IMR-90 (cell line): ENCODE measurements at regions not wholly inside any gene's neighbourhood (a gene's known extent, or its start where the extent isn't known, plus 50 kb on each side); places are given as distances from the start of the nearest gene placed in this dataset.

Experiments
- ATAC-seq: fragments of 200-7000 bp; cut with Tn5 transposase; 2 replicates; pipeline ENCODE4 v1.9.1; 2020; ENCODE audit warnings: low read depth, mild to moderate bottlenecking, moderate library complexity
- BruUV-seq: library from RNA; stranded (reverse); fragments of 400-500 nt; replicated peaks from 2 replicates; lab custom pipeline; 2021; lab: Mats Ljungman, UMichigan
- CTCF ChIA-PET: fragments of 300-600 bp; formaldehyde crosslinking; extraction: SDS; loops from one replicate; lab custom pipeline; 2021; ENCODE audit warnings: antibody characterized with exemption; lab: Yijun Ruan, JAX
- POLR2A ChIA-PET: fragments of 300-600 bp; sonication (Branson Sonifier 250); formaldehyde crosslinking; loops from one replicate; lab custom pipeline; 2022; ENCODE audit warnings: antibody characterized with exemption; ENCODE audit not compliant: unreplicated experiment; lab: Charles Lee
- DNase-seq: peaks from one replicate; pipeline ENCODE4 v3.0.0; 2013
- H2AFZ ChIP-seq: replicated peaks from 2 replicates; pipeline ENCODE3; 2013; ENCODE audit warnings: low read length, mild to moderate bottlenecking; ENCODE audit not compliant: poor library complexity
- H2AK5ac ChIP-seq: 2 replicates; pipeline ENCODE4 v1.6.1; 2013; ENCODE audit warnings: low read depth, low read length, inconsistent platforms
- H2AK9ac ChIP-seq: replicated peaks from 2 replicates; pipeline ENCODE3; 2013; ENCODE audit warnings: mild to moderate bottlenecking, low read depth, low read length, moderate library complexity; ENCODE audit not compliant: poor library complexity
- H2BK120ac ChIP-seq: 2 replicates; pipeline ENCODE4 v1.6.1; 2013; ENCODE audit warnings: low read depth, low read length, inconsistent platforms
- H2BK15ac ChIP-seq: 3 replicates; pipeline ENCODE4 v1.6.1; 2013; ENCODE audit warnings: low read depth, low read length, inconsistent platforms
- H2BK20ac ChIP-seq: 2 replicates; pipeline ENCODE4 v1.6.1; 2013; ENCODE audit warnings: low read depth, mild to moderate bottlenecking, inconsistent platforms, low read length, moderate library complexity
- H2BK5ac ChIP-seq: 2 replicates; pipeline ENCODE4 v1.6.1; 2013; ENCODE audit warnings: mild to moderate bottlenecking, low read depth, low read length, inconsistent platforms; ENCODE audit not compliant: poor library complexity, severe bottlenecking
- H3K14ac ChIP-seq: replicated peaks from 2 replicates; pipeline ENCODE4 v1.6.1; 2013; ENCODE audit warnings: low read depth, low read length, inconsistent platforms
- H3K18ac ChIP-seq: 2 replicates; pipeline ENCODE4 v1.6.1; 2013; ENCODE audit warnings: low read depth, low read length, control low read depth
- H3K23ac ChIP-seq: 2 replicates; pipeline ENCODE4 v1.6.1; 2013; ENCODE audit warnings: low read depth, low read length, inconsistent platforms
- H3K27ac ChIP-seq: 2 replicates; pipeline ENCODE4 v1.5.1; 2013; ENCODE audit warnings: mild to moderate bottlenecking, control low read depth, low read length; ENCODE audit not compliant: insufficient read depth
- H3K27me3 ChIP-seq: 2 replicates; pipeline ENCODE4 v1.6.1; 2013; ENCODE audit warnings: low read length; ENCODE audit not compliant: control insufficient read depth, insufficient read depth
- H3K36me3 ChIP-seq: 2 replicates; pipeline ENCODE4 v1.6.1; 2013; ENCODE audit warnings: low read length, mixed read lengths; ENCODE audit not compliant: control insufficient read depth, insufficient read depth
- H3K4ac ChIP-seq: 2 replicates; pipeline ENCODE4 v1.6.1; 2013; ENCODE audit warnings: low read depth, low read length, inconsistent platforms
- H3K4me1 ChIP-seq: 2 replicates; pipeline ENCODE4 v1.6.1; 2013; ENCODE audit warnings: low read length, mixed read lengths; ENCODE audit not compliant: control insufficient read depth, insufficient read depth
- H3K4me2 ChIP-seq: 2 replicates; pipeline ENCODE4 v1.6.1; 2013; ENCODE audit warnings: low read depth, mild to moderate bottlenecking, control low read depth, low read length, moderate library complexity
- H3K4me3 ChIP-seq: 2 replicates; pipeline ENCODE4 v1.5.1; 2013; ENCODE audit warnings: low read depth, mild to moderate bottlenecking, control low read depth, low read length, moderate library complexity; ENCODE audit not compliant: insufficient read depth
- H3K56ac ChIP-seq: 2 replicates; pipeline ENCODE4 v1.6.1; 2013; ENCODE audit warnings: low read length, inconsistent platforms; ENCODE audit not compliant: insufficient read depth; ENCODE audit errors: extremely low read depth
- H3K79me1 ChIP-seq, 2 experiments: 2 replicates each; pipeline ENCODE4 v1.6.1; 2013; ENCODE audit warnings: low read length in 2 of 2, inconsistent platforms in 1 of 2, low read depth in 1 of 2
- H3K9ac ChIP-seq: 2 replicates; pipeline ENCODE4 v1.6.1; 2013; ENCODE audit warnings: low read depth, low read length, control low read depth
- H3K9me1 ChIP-seq: 2 replicates; pipeline ENCODE4 v1.6.1; 2013; ENCODE audit warnings: low read length, inconsistent platforms; ENCODE audit not compliant: insufficient read depth
- H3K9me3 ChIP-seq: 2 replicates; pipeline ENCODE4 v1.6.1; 2013; ENCODE audit warnings: low read length; ENCODE audit not compliant: control insufficient read depth, insufficient read depth
- H4K20me1 ChIP-seq: 2 replicates; pipeline ENCODE4 v1.6.1; 2013; ENCODE audit warnings: low read length, inconsistent platforms; ENCODE audit not compliant: insufficient read depth
- H4K5ac ChIP-seq: 2 replicates; pipeline ENCODE4 v1.6.1; 2013; ENCODE audit warnings: mild to moderate bottlenecking, low read depth, low read length, control low read depth
- H4K8ac ChIP-seq, 2 experiments: 2 replicates each; pipeline ENCODE4 v1.6.1; 2013; ENCODE audit warnings: low read depth in 2 of 2, low read length in 2 of 2, control low read depth in 1 of 2, inconsistent platforms in 1 of 2
- H4K91ac ChIP-seq: 2 replicates; pipeline ENCODE4 v1.6.1; 2013; ENCODE audit warnings: low read depth, low read length, inconsistent platforms; ENCODE audit not compliant: insufficient read depth
- CHD1 ChIP-seq: IDR thresholded peaks from 2 replicates; pipeline ENCODE4 v1.6.1; 2012; ENCODE audit warnings: low read depth, low read length, improper control_type of control experiment
- MXI1 ChIP-seq: IDR thresholded peaks from 2 replicates; pipeline ENCODE4 v1.6.1; 2012; ENCODE audit warnings: low read depth, mild to moderate bottlenecking, low read length, moderate library complexity, borderline replicate concordance
- RCOR1 ChIP-seq: IDR thresholded peaks from 2 replicates; pipeline ENCODE4 v1.6.1; 2012; ENCODE audit warnings: mild to moderate bottlenecking, low read length, improper control_type of control experiment; ENCODE audit not compliant: insufficient replicate concordance
- WGBS, 2 experiments: methylation state at CpG; one replicate each; pipeline versions ENCODE4 v1.1.5 to v1.1.7; 2013; ENCODE audit warnings: missing lambda C conversion rate in 2 of 2; ENCODE audit not compliant: insufficient read length in 1 of 2; ENCODE audit errors: extremely low coverage in 2 of 2; 5-methylcytosine and 5-hydroxymethylcytosine counted together
- dilution Hi-C: fragments of 300-500 bp; cut with HindIII; formaldehyde crosslinking; loops from one replicate; pipeline ENCODE4 v1.14.3; 2018; ENCODE audit warnings: low sequenced_read_pairs; ENCODE audit not compliant: unreplicated experiment
- in situ Hi-C: fragments of 300-500 bp; cut with MboI; formaldehyde crosslinking; loops from 3 replicates; pipeline ENCODE4 v1.14.3; 2019; ENCODE audit warnings: low sequenced_read_pairs, inconsistent platforms, mixed read lengths
- intact Hi-C: fragments of 100-400 bp; cut with micrococcal nuclease; formaldehyde crosslinking; loops from 2 replicates; pipeline ENCODE4 v1.10.0; 2022
- TF ChIP-seq, protein P1 (sequence below): fragments of 150-350 bp; IDR thresholded peaks from 2 replicates; pipeline ENCODE4 v1.6.1; 2016; ENCODE audit warnings: low read depth, mild to moderate bottlenecking, low read length, moderate library complexity, borderline replicate concordance
- TF ChIP-seq, protein P2 (sequence below): conservative IDR thresholded peaks from 2 replicates; pipeline ENCODE4 v1.5.1; 2012; ENCODE audit warnings: mild to moderate bottlenecking, low read depth, low read length, improper control_type of control experiment

DNA sequence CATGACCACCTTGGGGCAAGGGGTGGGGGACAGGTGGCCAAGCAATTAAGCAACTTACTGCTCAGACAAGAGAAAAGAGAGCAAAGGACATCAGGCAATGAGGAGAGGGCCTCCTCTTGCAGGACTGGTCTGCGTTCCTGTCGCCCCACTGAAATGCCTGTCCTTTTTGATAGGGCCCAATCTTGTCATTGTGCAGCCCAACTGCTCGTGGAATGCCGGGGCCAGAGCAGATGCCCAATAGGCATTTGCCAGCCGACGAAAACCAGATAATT lies 104.5 kb upstream of the SH3BP4 start:
- Histone ChIP-seq H2BK5ac (no peak overlapping the region), H2BK20ac (no peak overlapping the region), H2AK5ac (no peak overlapping the region), H3K27me3 (no peaks in the 10 kb centered on the region), H4K5ac (no peak overlapping the region), H3K79me1 (no peaks in the 10 kb centered on the region), H2BK15ac (no peak overlapping the region), H3K18ac (no peak overlapping the region), H3K14ac (no peak overlapping the region), H4K20me1 (no peaks in the 10 kb centered on the region), H3K9me1 (0 out of 2 replicates have a peak, but pooled peaks cover 3% of the 10 kb centered on the region), H3K9ac (no peak overlapping the region), H4K8ac (no peak overlapping the region), H2AFZ (no peak overlapping the region), H3K4me1 (no peaks in the 10 kb centered on the region), H3K23ac (no peak overlapping the region), H4K91ac (no peak overlapping the region), H2AK9ac (no peak overlapping the region), H3K27ac (no peak overlapping the region), H3K56ac (no peak overlapping the region), H3K36me3 (no peaks in the 10 kb centered on the region), H3K4ac (no peak overlapping the region), H3K4me3 (no peak overlapping the region), H2BK120ac (no peak overlapping the region), H3K9me3 (no peaks in the 10 kb centered on the region), H3K4me2 (no peak overlapping the region)
- TF ChIP-seq MXI1 (no peak), CHD1 (no peak), RCOR1 (no peak)
- TF ChIP-seq, protein P1, sequence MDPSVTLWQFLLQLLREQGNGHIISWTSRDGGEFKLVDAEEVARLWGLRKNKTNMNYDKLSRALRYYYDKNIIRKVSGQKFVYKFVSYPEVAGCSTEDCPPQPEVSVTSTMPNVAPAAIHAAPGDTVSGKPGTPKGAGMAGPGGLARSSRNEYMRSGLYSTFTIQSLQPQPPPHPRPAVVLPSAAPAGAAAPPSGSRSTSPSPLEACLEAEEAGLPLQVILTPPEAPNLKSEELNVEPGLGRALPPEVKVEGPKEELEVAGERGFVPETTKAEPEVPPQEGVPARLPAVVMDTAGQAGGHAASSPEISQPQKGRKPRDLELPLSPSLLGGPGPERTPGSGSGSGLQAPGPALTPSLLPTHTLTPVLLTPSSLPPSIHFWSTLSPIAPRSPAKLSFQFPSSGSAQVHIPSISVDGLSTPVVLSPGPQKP = no peak
- TF ChIP-seq, protein P2, sequence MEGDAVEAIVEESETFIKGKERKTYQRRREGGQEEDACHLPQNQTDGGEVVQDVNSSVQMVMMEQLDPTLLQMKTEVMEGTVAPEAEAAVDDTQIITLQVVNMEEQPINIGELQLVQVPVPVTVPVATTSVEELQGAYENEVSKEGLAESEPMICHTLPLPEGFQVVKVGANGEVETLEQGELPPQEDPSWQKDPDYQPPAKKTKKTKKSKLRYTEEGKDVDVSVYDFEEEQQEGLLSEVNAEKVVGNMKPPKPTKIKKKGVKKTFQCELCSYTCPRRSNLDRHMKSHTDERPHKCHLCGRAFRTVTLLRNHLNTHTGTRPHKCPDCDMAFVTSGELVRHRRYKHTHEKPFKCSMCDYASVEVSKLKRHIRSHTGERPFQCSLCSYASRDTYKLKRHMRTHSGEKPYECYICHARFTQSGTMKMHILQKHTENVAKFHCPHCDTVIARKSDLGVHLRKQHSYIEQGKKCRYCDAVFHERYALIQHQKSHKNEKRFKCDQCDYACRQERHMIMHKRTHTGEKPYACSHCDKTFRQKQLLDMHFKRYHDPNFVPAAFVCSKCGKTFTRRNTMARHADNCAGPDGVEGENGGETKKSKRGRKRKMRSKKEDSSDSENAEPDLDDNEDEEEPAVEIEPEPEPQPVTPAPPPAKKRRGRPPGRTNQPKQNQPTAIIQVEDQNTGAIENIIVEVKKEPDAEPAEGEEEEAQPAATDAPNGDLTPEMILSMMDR = no peak
- DNase-seq (no peak), ATAC-seq (no peak)
- no TSS peak for BruUV-seq
- WGBS, 2 experiments = 94% methylated on average over 6 of the region's 6 CpGs; no CpG with 5 or more reads in 1 of the 2 experiments
- in situ Hi-C loops = no loop called here
- intact Hi-C loops = no loop called here
- CTCF ChIA-PET = no interaction called here
- POLR2A ChIA-PET = no interaction called here
- dilution Hi-C loops = no loop called here
